HEK293 (cell line): ENCODE measurements at regions not wholly inside any gene's neighbourhood (a gene's known extent, or its start where the extent isn't known, plus 50 kb on each side); places are given as distances from the start of the nearest gene placed in this dataset.

ENCODE experiments used
- BCL11A ChIP-seq: fragments of 450-650 bp; formaldehyde crosslinking; IDR thresholded peaks from 2 replicates; pipeline ENCODE4 v1.5.1; 2016; ENCODE audit warnings: low read depth, missing biosample characterization, missing genetic modification characterization
- CTCF ChIP-seq: fragments of 450-650 bp; formaldehyde crosslinking; IDR thresholded peaks from 2 replicates; pipeline ENCODE4 v1.5.1; 2016; ENCODE audit warnings: missing biosample characterization, missing genetic modification characterization
- HOXA7 ChIP-seq: sonication (generic); formaldehyde crosslinking; IDR thresholded peaks from 2 replicates; pipeline ENCODE4 v1.8.1; 2022; ENCODE audit warnings: missing genetic modification reagents, borderline replicate concordance
- PATZ1 ChIP-seq: fragments of 450-650 bp; formaldehyde crosslinking; IDR thresholded peaks from 2 replicates; pipeline ENCODE4 v1.5.1; 2016; ENCODE audit warnings: missing biosample characterization, missing genetic modification characterization
- REST ChIP-seq: fragments of 450-650 bp; formaldehyde crosslinking; IDR thresholded peaks from 2 replicates; pipeline ENCODE4 v1.5.1; 2016; ENCODE audit warnings: missing biosample characterization, missing genetic modification characterization
- ZBTB49 ChIP-seq: fragments of 450-650 bp; formaldehyde crosslinking; IDR thresholded peaks from 2 replicates; pipeline ENCODE4 v1.5.1; 2016; ENCODE audit warnings: missing biosample characterization, missing genetic modification characterization, low read depth
- ZNF133 ChIP-seq: fragments of 450-650 bp; formaldehyde crosslinking; IDR thresholded peaks from 2 replicates; pipeline ENCODE4 v1.5.1; 2016; ENCODE audit warnings: missing biosample characterization, missing genetic modification characterization
- ZNF280D ChIP-seq: fragments of 450-650 bp; formaldehyde crosslinking; IDR thresholded peaks from 2 replicates; pipeline ENCODE4 v1.5.1; 2016; ENCODE audit warnings: missing biosample characterization, missing genetic modification characterization
- ZNF311 ChIP-seq: fragments of 450-650 bp; formaldehyde crosslinking; IDR thresholded peaks from 2 replicates; pipeline ENCODE4 v1.5.1; 2017; ENCODE audit warnings: missing biosample characterization, missing genetic modification characterization, borderline replicate concordance
- ZNF549 ChIP-seq: fragments of 450-650 bp; IDR thresholded peaks from 2 replicates; pipeline ENCODE4 v1.5.1; 2018; ENCODE audit warnings: missing biosample characterization, missing genetic modification characterization, mild to moderate bottlenecking, inconsistent platforms, moderate library complexity
- ZNF629 ChIP-seq: fragments of 450-650 bp; formaldehyde crosslinking; IDR thresholded peaks from 2 replicates; pipeline ENCODE4 v1.5.1; 2017; ENCODE audit warnings: missing biosample characterization, missing genetic modification characterization
- ZNF792 ChIP-seq: fragments of 450-650 bp; formaldehyde crosslinking; IDR thresholded peaks from 2 replicates; pipeline ENCODE4 v1.5.1; 2016; ENCODE audit warnings: missing biosample characterization, missing genetic modification characterization

GRCh38 chr2:175468431-175469098 is 287.1 kb upstream of the ATP5MC3 start:
- TF ChIP-seq CTCF (tag by site-specific recombination) (no peak), ZNF133 (no peak), ZNF549 (tag by site-specific recombination) (no peak), BCL11A (tag by site-specific recombination) (no peak), REST (tag by site-specific recombination) (no peak), ZNF280D (tag by site-specific recombination) (no peak), ZNF311 (tag by site-specific recombination) (no peak), ZNF792 (tag by site-specific recombination) (no peak), PATZ1 (tag by site-specific recombination) (no peak), ZBTB49 (no peak), HOXA7 (no peak), ZNF629 (no peak)
